T-helper 17 cell (primary cell): ENCODE measurements at regions not wholly inside any gene's neighbourhood (a gene's known extent, or its start where the extent isn't known, plus 50 kb on each side); places are given as distances from the start of the nearest gene placed in this dataset.

ENCODE experiments used
- ATAC-seq: fragments of 150-1000 bp; cut with Tn5 transposase; 2 replicates; pipeline ENCODE4 v1.10.0; 2021; ENCODE audit warnings: mild to moderate bottlenecking, moderate library complexity
- DNase-seq, 3 donors: peaks; one replicate each; pipeline versions ENCODE4 v3.0.0 to v3.0.0-alpha.2; 2020 to 2021
- H3K9me3 ChIP-seq: one replicate; pipeline ENCODE4 v1.7.0; 2013; ENCODE audit warnings: low read length, mild to moderate bottlenecking; ENCODE audit not compliant: control insufficient read depth, poor library complexity, severe bottlenecking
- H3K27ac Mint-ChIP-seq: one replicate; pipeline ENCODE4 v1.8.0; 2022; ENCODE audit warnings: mild to moderate bottlenecking, moderate library complexity, mixed read lengths
- H3K27me3 Mint-ChIP-seq: one replicate; pipeline ENCODE4 v1.8.0; 2022; ENCODE audit warnings: mixed read lengths
- H3K36me3 Mint-ChIP-seq: one replicate; pipeline ENCODE4 v1.8.0; 2022; ENCODE audit warnings: low read depth, mixed read lengths
- H3K4me1 Mint-ChIP-seq: one replicate; pipeline ENCODE4 v1.8.0; 2022; ENCODE audit warnings: mild to moderate bottlenecking, mixed read lengths
- H3K4me3 Mint-ChIP-seq: one replicate; pipeline ENCODE4 v1.8.0; 2022; ENCODE audit warnings: mild to moderate bottlenecking, moderate library complexity, mixed read lengths

GRCh38 chr9:27851858-27852257 is 278.6 kb upstream of the C9orf72 start:
- Mint-ChIP-seq H3K36me3 (no peaks in the 10 kb centered on the region), H3K27ac (no peak overlapping the region), H3K27me3 (no peaks in the 10 kb centered on the region), H3K4me3 (no peak overlapping the region), H3K4me1 (no peaks in the 10 kb centered on the region)
- DNase-seq (no peak), ATAC-seq (no peak)
- no peaks in the 10 kb centered on the region for H3K9me3 ChIP-seq

- Mint-ChIP-seq H3K27me3 (no peaks in the 10 kb centered on the region), H3K4me3 (no peak overlapping the region), H3K4me1 (no peaks in the 10 kb centered on the region), H3K36me3 (no peaks in the 10 kb centered on the region), H3K27ac (no peak overlapping the region)
- H3K9me3 ChIP-seq = no peaks in the 10 kb centered on the region
- no peak for DNase-seq
- ATAC-seq = no peak
These were observed 280.2 kb upstream of the C9orf72 start for GRCh38 chr9:27853529-27853928.

GRCh38 chr9:27856054-27856453 is 282.8 kb upstream of the C9orf72 start:
- ATAC-seq (no peak), DNase-seq (no peak)
- Mint-ChIP-seq H3K27me3 (no peaks in the 10 kb centered on the region), H3K27ac (no peak overlapping the region), H3K36me3 (no peaks in the 10 kb centered on the region), H3K4me1 (no peaks in the 10 kb centered on the region), H3K4me3 (no peak overlapping the region)
- no peaks in the 10 kb centered on the region for H3K9me3 ChIP-seq

- Mint-ChIP-seq H3K4me3 (no peak overlapping the region), H3K27ac (no peak overlapping the region), H3K27me3 (no peaks in the 10 kb centered on the region), H3K36me3 (no peaks in the 10 kb centered on the region), H3K4me1 (no peaks in the 10 kb centered on the region)
- DNase-seq = no peak
- H3K9me3 ChIP-seq = no peaks in the 10 kb centered on the region
- ATAC-seq = no peak
These were observed 283.5 kb upstream of the C9orf72 start for GRCh38 chr9:27856748-27857147.

- H3K9me3 ChIP-seq = no peaks in the 10 kb centered on the region
- ATAC-seq (no peak), DNase-seq (no peak)
- H3K4me3 Mint-ChIP-seq = no peak overlapping the region
- no peaks in the 10 kb centered on the region for H3K27me3 Mint-ChIP-seq
- H3K4me1 Mint-ChIP-seq = no peaks in the 10 kb centered on the region
- H3K36me3 Mint-ChIP-seq = no peaks in the 10 kb centered on the region
- no peak overlapping the region for H3K27ac Mint-ChIP-seq
These were observed 288.6 kb upstream of the C9orf72 start for GRCh38 chr9:27861887-27862286.

- Mint-ChIP-seq H3K4me1 (no peaks in the 10 kb centered on the region), H3K27me3 (no peaks in the 10 kb centered on the region), H3K4me3 (no peak overlapping the region), H3K36me3 (no peaks in the 10 kb centered on the region), H3K27ac (no peak overlapping the region)
- ATAC-seq (no peak), DNase-seq (no peak)
- H3K9me3 ChIP-seq = no peaks in the 10 kb centered on the region
These were observed 291.6 kb upstream of the C9orf72 start for GRCh38 chr9:27864644-27865438.

GRCh38 chr9:27866741-27867140 is 293.5 kb upstream of the C9orf72 start:
- H3K4me1 Mint-ChIP-seq = no peaks in the 10 kb centered on the region
- no peak for ATAC-seq
- H3K27me3 Mint-ChIP-seq = no peaks in the 10 kb centered on the region
- no peak for DNase-seq
- no peak overlapping the region for H3K27ac Mint-ChIP-seq
- no peak overlapping the region for H3K4me3 Mint-ChIP-seq
- no peaks in the 10 kb centered on the region for H3K9me3 ChIP-seq
- no peaks in the 10 kb centered on the region for H3K36me3 Mint-ChIP-seq

- ATAC-seq (no peak), DNase-seq (no peak)
- H3K36me3 Mint-ChIP-seq = no peaks in the 10 kb centered on the region
- H3K4me1 Mint-ChIP-seq = no peaks in the 10 kb centered on the region
- H3K27me3 Mint-ChIP-seq = no peaks in the 10 kb centered on the region
- no peaks in the 10 kb centered on the region for H3K9me3 ChIP-seq
- no peak overlapping the region for H3K27ac Mint-ChIP-seq
- no peak overlapping the region for H3K4me3 Mint-ChIP-seq
These were observed 297.1 kb upstream of the C9orf72 start for GRCh38 chr9:27870404-27870803.

- DNase-seq (no peak), ATAC-seq (no peak)
- H3K9me3 ChIP-seq = no peaks in the 10 kb centered on the region
- Mint-ChIP-seq H3K27me3 (no peaks in the 10 kb centered on the region), H3K4me3 (no peak overlapping the region), H3K4me1 (no peaks in the 10 kb centered on the region), H3K36me3 (no peaks in the 10 kb centered on the region), H3K27ac (no peak overlapping the region)
These were observed 306.9 kb upstream of the C9orf72 start for GRCh38 chr9:27880156-27880555.

- ATAC-seq (no peak), DNase-seq (no peak)
- H3K4me3 Mint-ChIP-seq = no peak overlapping the region
- H3K27ac Mint-ChIP-seq = no peak overlapping the region
- H3K9me3 ChIP-seq = no peaks in the 10 kb centered on the region
- no peaks in the 10 kb centered on the region for H3K36me3 Mint-ChIP-seq
- no peaks in the 10 kb centered on the region for H3K27me3 Mint-ChIP-seq
- no peaks in the 10 kb centered on the region for H3K4me1 Mint-ChIP-seq
These were observed 307.4 kb upstream of the C9orf72 start for GRCh38 chr9:27880635-27881034.

GRCh38 chr9:27888661-27889295 is 315.5 kb upstream of the C9orf72 start:
- Mint-ChIP-seq H3K4me3 (no peak overlapping the region), H3K27me3 (no peaks in the 10 kb centered on the region), H3K36me3 (no peaks in the 10 kb centered on the region), H3K4me1 (no peaks in the 10 kb centered on the region), H3K27ac (no peak overlapping the region)
- ATAC-seq (peak; percentile 60), DNase-seq (peak in 1 of 3 donors; percentile 6)
- no peaks in the 10 kb centered on the region for H3K9me3 ChIP-seq

GRCh38 chr9:27924502-27924901 is 351.2 kb upstream of the C9orf72 start:
- no peaks in the 10 kb centered on the region for H3K36me3 Mint-ChIP-seq
- ATAC-seq (no peak), DNase-seq (no peak)
- H3K27me3 Mint-ChIP-seq = no peaks in the 10 kb centered on the region
- no peak overlapping the region for H3K4me3 Mint-ChIP-seq
- no peaks in the 10 kb centered on the region for H3K9me3 ChIP-seq
- no peak overlapping the region for H3K27ac Mint-ChIP-seq
- H3K4me1 Mint-ChIP-seq = no peaks in the 10 kb centered on the region

GRCh38 chr9:27925815-27926214 is 352.5 kb upstream of the C9orf72 start:
- H3K4me3 Mint-ChIP-seq = no peak overlapping the region
- H3K4me1 Mint-ChIP-seq = no peaks in the 10 kb centered on the region
- H3K9me3 ChIP-seq = no peaks in the 10 kb centered on the region
- H3K27ac Mint-ChIP-seq = no peak overlapping the region
- DNase-seq = no peak
- ATAC-seq = no peak
- H3K36me3 Mint-ChIP-seq = no peaks in the 10 kb centered on the region
- H3K27me3 Mint-ChIP-seq = no peaks in the 10 kb centered on the region

GRCh38 chr9:27929841-27930240 is 356.6 kb upstream of the C9orf72 start:
- Mint-ChIP-seq H3K4me1 (no peaks in the 10 kb centered on the region), H3K4me3 (no peak overlapping the region), H3K27ac (no peak overlapping the region), H3K27me3 (no peaks in the 10 kb centered on the region), H3K36me3 (no peaks in the 10 kb centered on the region)
- DNase-seq (no peak), ATAC-seq (no peak)
- H3K9me3 ChIP-seq = no peaks in the 10 kb centered on the region
